AG04450 (cell line): ENCODE measurements at regions not wholly inside any gene's neighbourhood (a gene's known extent, or its start where the extent isn't known, plus 50 kb on each side); places are given as distances from the start of the nearest gene placed in this dataset.
"Not testable (repeated sequence)": the region's sequence is repeated elsewhere in the genome, so short reads cannot be mapped to it uniquely, and the experiment has no call there.

Experiments
- CTCF ChIA-PET: fragments of 300-600, 350-600 bp; formaldehyde crosslinking; extraction: SDS; loops from one replicate; lab custom pipeline; 2022; ENCODE audit warnings: antibody characterized with exemption, inconsistent platforms; lab: Charles Lee
- POLR2A ChIA-PET: fragments of 350-600 bp; formaldehyde crosslinking; extraction: SDS; loops from one replicate; lab custom pipeline; 2021; ENCODE audit warnings: antibody characterized with exemption, inconsistent platforms; lab: Yijun Ruan, JAX
- DNase-seq: peaks from one replicate; pipeline ENCODE4 v3.0.0-alpha.2; 2011; ENCODE audit warnings: low read depth, low spot score
- H3K27ac ChIP-seq: one replicate; pipeline ENCODE4 v1.5.1; 2012; ENCODE audit warnings: low read depth, low read length, control low read depth
- H3K27me3 ChIP-seq: one replicate; pipeline ENCODE4 v1.6.0; 2012; ENCODE audit warnings: low read length; ENCODE audit not compliant: control insufficient read depth, insufficient read depth
- H3K4me3 ChIP-seq: 2 replicates; pipeline ENCODE4 v1.5.1; 2011; ENCODE audit warnings: mild to moderate bottlenecking, low read depth, low read length, control low read depth
- H3K9me3 ChIP-seq: 2 replicates; pipeline ENCODE4 v1.5.1; 2012; ENCODE audit warnings: low read length; ENCODE audit not compliant: control insufficient read depth, insufficient read depth
- TF ChIP-seq, protein P1 (sequence below): IDR thresholded peaks from 2 replicates; pipeline ENCODE4 v1.5.1; 2011; ENCODE audit warnings: low read depth, low read length, control low read depth, inconsistent platforms

DNA sequence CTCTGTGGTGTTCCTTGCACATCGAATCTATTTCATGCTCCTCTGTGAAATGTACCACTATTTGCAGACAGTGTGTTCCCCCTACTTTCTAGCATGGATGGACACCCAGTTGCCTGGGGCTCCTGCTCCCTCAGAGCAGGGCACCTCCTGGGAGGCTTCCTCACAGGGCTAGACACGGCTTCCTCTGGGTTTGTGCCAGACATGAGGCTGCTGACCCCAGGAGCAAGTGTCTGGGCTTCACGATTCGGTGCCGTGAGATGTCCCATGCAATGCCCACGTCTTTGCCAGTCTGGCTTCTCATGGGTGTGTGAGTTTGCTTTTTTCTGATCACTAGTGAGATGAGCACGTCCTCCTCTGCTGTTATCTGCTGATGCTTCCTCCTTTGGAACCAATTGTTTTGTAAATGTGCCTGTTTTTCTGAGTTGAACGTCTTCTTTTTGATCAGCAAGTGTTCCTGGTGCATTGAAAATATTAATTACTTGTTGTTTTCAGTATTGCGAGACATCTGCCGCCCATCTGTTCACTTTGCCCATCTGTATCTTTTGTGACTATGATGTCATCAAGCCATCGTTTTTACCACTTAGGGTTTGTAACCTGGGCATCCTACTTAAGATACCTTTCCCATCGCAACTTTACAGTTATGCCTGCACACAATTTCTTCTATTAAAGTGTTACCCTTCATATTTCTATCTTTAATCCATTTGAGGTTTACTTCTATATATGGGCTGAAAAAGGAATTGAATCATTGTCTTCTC is 92.0 kb downstream of the TTLL2 start:
- Histone ChIP-seq H3K27me3 (no peaks in the 10 kb centered on the region), H3K9me3 (peaks cover 44% of the 10 kb centered on the region), H3K27ac (no peak overlapping the region), H3K4me3 (no peak overlapping the region)
- DNase-seq: no peak
- TF ChIP-seq, protein P1, sequence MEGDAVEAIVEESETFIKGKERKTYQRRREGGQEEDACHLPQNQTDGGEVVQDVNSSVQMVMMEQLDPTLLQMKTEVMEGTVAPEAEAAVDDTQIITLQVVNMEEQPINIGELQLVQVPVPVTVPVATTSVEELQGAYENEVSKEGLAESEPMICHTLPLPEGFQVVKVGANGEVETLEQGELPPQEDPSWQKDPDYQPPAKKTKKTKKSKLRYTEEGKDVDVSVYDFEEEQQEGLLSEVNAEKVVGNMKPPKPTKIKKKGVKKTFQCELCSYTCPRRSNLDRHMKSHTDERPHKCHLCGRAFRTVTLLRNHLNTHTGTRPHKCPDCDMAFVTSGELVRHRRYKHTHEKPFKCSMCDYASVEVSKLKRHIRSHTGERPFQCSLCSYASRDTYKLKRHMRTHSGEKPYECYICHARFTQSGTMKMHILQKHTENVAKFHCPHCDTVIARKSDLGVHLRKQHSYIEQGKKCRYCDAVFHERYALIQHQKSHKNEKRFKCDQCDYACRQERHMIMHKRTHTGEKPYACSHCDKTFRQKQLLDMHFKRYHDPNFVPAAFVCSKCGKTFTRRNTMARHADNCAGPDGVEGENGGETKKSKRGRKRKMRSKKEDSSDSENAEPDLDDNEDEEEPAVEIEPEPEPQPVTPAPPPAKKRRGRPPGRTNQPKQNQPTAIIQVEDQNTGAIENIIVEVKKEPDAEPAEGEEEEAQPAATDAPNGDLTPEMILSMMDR: no peak
- ChIA-PET POLR2A (no interaction called here), CTCF (no interaction called here)

DNA sequence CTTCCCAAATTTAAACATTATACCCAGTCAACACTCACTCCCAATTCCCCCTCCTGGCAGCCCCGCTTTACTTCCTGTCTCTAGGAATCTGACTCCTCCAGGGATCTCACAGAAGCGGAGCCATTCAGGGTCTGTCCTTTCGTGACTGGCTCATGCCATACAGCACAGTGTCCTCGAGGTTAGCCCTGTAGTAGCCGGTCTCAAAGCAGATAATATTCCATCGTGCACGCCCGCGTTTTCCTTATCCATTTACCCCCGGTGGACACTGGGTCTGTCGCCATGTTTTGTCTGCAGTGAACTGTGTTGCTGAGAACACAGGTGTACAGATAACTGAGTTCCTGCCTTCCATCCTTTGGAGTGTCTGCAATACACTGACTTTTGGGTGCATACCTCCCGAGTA is 95.3 kb downstream of the TTLL2 start:
- no peak for DNase-seq
- peaks cover 52% of the 10 kb centered on the region for H3K9me3 ChIP-seq
- no peak overlapping the region for H3K27ac ChIP-seq
- no peaks in the 10 kb centered on the region for H3K27me3 ChIP-seq
- POLR2A ChIA-PET: no interaction called here
- CTCF ChIA-PET: no interaction called here
- no peak overlapping the region for H3K4me3 ChIP-seq
- TF ChIP-seq, protein P1: no peak

DNA sequence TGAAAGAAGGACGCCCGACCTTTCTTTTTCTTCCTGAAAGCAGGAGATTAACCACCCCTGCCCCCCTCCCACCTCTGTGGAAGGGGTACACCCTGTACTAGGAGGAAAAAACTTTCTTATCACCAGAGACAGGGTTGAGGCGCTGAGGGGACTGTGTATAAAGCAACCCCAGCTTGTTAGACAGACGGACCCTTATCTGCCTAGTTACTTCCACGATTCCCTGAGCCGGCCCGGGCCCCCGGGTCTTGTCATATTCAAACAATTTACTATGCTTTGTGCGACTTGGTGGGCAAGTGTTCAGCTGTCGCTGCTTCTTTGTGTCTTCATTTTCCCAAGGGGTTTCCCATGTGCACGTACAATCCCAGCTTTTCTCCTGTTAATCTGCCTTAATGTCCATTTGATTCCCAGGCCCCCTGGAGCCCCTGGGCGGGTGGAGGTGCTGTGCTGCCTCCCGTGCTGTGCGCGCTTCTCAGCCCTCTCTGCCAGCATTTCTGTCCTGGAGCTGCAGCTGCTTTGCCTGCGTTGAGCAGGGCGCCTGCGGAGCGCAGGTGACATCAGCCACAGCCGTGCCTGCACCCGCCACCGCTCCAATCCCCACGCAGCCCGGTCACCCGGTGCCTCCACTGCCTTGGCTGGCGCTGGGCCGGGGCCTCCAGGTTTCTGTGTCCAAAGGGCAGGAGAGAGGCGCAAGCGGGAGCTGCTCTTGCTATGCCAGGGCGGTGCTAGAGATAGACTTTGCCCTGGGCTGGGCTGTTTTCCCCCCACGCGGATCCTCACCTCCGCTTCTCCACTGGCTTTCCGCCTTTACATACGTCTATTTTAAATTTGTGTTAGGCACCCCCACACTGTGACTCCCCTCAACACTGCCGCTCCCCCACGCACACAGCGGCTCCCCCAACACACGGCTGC is 96.2 kb downstream of the TTLL2 start:
- CTCF ChIA-PET: no interaction called here
- no peak overlapping the region for H3K27ac ChIP-seq
- no peak overlapping the region for H3K4me3 ChIP-seq
- no peak for DNase-seq
- peaks cover 53% of the 10 kb centered on the region for H3K9me3 ChIP-seq
- TF ChIP-seq, protein P1: no peak
- POLR2A ChIA-PET: no interaction called here
- H3K27me3 ChIP-seq: no peaks in the 10 kb centered on the region

DNA sequence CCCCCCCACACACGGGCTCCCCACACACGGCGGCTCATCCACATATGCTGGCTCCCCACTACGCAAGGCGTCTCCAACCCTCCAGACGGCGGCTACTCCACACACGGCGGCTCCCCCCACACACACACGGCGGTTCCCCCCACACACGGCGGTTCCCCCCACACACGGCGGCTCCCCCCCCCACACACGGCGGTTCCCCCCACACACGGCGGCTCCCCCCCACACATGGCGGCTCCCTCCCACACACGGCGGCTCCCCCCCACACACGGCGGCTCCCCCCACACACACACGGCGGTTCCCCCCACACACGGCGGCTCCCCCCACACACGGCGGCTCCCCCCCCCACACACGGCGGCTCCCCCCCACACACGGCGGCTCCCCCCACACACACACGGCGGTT is 97.1 kb downstream of the TTLL2 start:
- H3K27ac ChIP-seq, CTCF ChIA-PET, H3K27me3 ChIP-seq, DNase-seq, POLR2A ChIA-PET, H3K4me3 ChIP-seq: not testable (repeated sequence)
- H3K9me3 ChIP-seq: peaks cover 54% of the 10 kb centered on the region

DNA sequence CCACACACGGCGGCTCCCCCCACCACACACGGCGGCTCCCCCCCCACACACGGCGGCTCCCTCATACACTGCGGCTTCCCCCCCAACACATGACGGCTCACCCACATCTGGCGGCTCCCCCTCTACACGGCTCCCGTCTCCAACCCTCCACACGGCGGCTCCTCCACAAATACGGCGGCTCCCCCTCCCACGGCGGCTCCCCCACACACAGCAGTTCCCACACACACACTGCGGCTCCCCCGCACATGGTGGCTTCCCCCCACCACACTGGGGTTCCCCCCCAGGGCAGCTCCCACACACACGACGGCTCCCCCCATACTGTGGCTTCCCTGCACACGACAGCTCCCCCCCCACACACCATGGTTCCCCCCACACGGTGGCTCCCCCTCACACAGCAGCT is 98.0 kb downstream of the TTLL2 start:
- no peak overlapping the region for H3K27ac ChIP-seq
- H3K9me3 ChIP-seq: peaks cover 57% of the 10 kb centered on the region
- H3K27me3 ChIP-seq: no peaks in the 10 kb centered on the region
- ChIA-PET CTCF (no interaction called here), POLR2A (no interaction called here)
- no peak overlapping the region for H3K4me3 ChIP-seq
- DNase-seq: no peak
- TF ChIP-seq, protein P1: no peak
